NCI-H1105 treated with DMSO at 0.1 percent for 48 hours (cell line): ENCODE measurements at regions not wholly inside any gene's neighbourhood (a gene's known extent, or its start where the extent isn't known, plus 50 kb on each side); places are given as distances from the start of the nearest gene placed in this dataset.
"Not testable (repeated sequence)": the region's sequence is repeated elsewhere in the genome, so short reads cannot be mapped to it uniquely, and the experiment has no call there.

Experiments
- DNase-seq: peaks from one replicate; lab custom pipeline; 2025; lab: John Stamatoyannopoulos, UW

DNA sequence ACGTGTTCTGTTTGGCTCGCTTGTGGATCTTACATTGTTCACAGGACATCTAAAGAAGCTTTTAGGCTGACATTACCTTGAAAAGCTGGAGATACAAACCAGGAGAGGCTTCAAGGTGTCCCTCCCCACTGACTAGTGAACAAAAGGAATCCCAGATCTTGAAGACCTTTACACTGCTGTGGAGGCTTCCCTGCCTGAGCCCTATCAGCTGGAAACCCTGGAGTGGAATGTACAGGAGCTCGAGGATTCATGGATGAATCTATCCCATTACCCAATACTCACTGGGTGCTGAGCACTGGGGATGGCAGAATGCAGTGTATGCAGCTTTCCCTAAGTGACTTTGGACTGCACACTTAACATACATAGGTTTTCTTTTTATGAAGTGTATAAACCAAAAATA, 82.3 kb upstream of the MFGE8 start:
- DNase-seq, result no peak

DNA sequence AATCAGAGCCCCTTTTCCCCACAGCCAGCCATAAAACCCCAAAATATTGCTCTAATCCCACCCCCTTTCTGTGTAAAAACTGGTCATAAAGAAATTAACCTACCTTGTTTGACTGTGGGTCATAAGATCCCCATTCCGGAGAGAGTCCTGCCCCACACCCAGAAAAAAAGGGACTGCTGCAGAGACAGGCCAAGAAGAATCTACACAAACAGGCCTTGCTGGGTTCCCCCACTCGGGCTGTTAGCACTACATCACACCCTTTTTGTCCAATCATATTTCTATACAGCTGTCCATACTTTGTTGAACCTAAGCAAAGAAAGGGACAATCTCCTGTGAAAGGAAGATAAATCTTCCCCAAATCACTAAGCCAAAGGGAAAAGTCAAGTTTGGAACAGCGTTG, 84.4 kb upstream of the MFGE8 start:
- no peak for DNase-seq

DNA sequence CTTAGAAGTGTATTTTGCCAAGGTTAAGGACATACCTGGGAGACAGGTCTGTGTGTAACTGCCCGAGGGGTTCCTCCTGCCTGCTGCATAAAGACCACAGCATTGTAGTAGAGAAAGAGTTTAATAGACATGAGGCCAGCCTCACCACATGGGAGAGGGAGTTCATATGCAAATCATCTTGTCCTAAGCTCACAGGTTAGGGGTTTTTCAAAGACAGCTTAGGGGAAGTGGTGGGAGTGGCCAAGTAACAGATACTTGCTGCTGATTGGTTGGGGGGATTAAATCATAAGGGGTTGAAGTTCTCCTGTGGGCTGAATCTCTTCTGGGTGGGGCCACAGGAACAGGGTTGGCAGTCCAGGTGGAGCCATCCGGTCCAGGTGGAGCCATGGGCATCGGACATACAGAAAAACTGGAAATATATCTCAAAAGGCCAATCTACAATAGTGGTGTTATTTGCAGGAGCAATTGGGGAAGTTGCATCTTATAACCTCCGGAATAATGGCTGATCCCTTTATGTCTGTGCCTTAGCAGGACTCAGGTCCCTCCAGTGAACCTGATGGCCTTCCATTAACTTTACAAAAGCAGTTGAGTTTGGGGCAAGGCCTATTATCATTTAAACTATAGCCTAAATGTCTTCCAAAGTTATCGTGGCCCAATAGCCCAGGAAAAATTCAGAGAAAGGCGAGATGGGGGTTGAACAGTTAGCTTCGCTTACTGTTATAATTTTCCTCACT, 86.0 kb upstream of the MFGE8 start:
- DNase-seq, result no peak

DNA sequence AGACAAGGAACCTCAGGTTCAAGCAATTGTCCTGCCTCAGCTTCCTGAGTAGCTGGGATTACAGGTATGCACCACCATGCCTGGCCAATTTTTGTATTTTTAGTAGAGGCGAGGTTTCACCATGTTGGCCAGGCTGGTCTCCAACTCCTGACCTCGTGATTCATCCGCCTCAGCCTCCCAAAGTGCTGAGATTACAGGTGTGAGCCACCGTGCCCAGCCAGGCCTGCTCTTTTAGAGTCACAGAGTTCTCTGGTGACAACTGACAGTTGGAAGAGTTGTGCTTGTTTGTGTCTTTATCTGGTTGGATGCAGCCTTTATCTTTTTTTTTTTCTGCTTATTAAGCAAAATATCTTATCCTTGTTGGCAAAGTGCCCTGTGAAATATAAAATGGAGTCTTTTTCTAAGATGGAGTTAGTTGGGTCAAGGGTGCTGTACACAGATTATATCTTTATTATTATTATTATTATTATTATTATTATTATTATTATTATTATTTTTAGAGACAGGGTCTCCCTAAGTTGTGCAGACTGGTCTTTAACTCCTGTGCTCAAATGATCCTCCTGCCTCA, 86.5 kb upstream of the ABHD2 start:
- not testable (repeated sequence) for DNase-seq

DNA sequence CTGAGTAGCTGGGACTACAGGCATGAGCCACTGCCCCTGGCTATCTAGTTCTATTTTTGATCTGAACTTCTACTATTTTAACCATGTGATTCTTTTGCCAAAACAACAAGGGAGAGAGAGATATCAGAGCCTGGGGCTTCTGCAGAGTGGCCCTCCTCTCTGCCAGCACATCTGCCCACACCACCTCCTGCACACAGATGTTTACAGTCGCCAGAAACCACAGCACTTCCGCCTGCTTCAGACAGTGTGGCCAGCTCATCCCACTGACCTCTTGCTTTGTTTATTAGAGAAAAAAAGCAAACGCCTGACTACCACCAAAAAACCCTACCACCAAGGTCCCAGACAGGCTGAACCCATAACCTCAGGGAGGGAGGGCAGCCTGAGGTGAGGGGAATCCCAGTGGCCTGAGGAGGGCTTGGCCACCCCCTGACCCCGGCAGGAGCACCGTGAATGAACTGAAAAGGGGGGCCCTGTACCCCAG, 85.9 kb upstream of the ABHD2 start:
- DNase-seq, result no peak

DNA sequence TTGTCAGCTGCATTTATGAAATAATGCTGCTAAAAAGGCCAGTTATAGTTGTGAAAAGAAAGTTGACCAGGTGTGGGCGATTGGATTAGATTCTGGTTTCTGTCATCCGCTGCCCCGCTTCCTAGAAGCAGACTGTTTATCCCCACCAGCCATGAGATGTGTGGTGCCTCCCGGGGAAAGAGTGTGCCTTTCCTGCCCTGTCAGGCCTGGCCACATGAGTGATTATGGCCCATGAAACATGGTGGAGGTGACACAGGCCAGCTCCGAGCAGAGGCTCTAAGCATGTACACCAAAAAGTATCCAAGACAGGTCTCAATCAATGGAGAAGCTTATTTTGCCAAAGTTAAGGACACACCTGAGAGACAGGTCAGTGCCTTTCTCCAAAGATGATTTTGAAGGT, 85.4 kb upstream of the ABHD2 start:
- DNase-seq, result no peak

DNA sequence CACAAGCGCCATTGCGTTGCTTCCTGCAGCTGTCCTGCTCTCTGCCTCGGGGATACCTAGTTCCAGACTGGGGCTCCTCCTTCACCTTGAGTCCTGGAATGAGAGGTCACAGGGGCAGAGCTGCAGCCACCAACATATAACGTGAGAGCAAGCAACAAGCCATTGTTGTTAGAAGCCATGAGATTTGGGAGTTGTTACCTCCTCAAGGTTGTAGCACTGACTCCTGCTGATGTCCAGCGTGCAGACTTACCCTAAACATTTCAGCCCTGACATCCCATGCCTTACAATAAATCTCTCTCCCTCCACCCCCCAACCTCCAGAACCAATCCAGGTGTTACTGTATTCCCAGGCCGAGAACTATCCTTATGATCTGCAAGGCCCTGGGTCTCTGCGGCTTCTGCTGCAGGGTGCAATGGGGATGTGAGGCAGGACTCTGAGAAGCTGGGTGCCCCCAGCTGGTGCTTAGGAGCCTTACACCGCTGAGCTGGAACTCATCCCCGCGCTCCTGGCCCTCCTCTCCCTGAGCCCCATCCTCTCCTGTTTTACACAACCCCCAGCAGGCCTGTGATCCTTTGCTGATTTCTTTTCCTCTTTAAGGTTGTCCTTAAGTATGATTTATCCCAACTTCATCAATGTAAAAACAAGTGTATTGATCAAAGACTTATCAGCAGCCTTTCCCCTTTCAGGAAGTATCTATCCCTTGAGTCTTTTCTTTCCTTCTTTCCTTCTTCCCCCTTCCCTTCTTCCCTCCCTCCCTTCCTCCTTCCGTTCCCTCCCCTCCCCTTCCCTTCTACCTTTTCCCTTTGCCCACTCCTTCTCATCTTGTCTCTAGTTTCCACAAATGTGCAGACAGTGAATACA, 84.2 kb upstream of the ABHD2 start:
- DNase-seq, result no peak

DNA sequence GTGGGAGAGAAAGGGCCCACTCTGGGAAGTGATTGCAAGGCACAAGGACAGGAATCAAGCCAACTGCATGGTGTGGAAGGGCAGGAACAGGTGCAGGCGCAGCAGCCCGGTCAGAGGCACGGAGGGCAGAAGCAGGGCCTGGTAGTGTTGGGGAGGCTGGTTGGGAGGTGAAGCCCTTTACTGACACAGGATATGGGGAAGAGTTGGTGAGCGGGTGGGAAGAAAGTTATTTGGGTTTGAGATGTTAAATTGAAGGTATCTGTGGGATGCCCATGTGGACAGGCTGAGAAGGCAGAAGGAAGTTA, 83.6 kb upstream of the ABHD2 start:
- no peak for DNase-seq

DNA sequence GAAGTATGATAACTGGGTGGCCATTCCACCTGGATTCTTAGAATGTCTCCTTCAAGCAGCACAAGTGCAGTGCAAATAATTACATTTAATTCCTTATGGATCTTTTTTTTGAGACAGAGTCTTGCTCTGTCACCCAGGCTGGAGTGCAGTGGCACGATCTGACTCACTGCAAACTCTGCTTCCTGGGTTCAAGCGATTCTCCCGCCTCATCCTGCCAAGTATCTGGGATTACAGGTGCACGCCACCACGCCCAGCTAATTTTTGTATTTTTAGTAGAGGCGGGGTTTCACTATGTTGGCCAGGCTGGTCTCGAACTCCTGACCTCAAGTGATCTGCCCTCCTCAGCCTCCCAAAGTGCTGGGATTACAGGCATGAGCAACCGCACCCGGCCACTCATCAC, 80.7 kb upstream of the ABHD2 start:
- DNase-seq, result not testable (repeated sequence)

DNA sequence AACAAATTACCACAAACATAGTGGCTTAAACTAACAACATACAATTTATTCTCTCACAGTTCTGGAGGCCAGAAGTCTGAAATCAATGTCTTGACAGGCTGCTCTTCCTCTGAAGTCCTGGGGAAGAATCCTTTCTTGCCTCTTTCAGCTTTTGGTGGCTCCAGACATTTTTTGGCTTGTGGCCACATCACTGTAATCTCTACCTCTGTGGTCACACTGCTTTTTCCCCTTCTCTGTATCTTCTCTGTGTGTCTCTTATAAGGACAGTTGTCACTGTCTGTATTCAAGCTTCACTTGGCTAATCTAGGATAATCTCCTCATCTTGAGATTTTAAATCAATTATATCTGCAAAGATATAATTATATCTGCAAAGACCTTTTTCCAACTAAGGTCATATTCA, 80.3 kb upstream of the ABHD2 start:
- no peak for DNase-seq

DNA sequence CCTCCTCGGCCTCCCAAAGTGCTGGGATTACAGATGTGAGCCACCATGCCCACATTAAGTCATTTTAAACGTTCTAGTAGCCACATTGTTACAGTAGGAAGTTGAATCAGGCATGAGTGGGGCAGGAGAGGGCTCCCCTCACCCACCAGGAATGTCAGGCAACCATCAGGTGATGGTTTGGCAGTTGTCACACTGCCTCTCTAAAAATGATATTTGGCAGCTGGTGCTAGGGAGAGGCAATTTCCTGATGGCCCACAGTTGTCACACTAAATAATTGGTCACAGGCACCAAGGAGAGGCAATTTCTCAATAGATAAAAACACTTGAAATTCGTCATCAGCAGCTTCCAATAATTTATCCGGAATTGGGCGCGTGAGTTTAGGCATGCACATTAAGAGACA, 79.2 kb upstream of the ABHD2 start:
- no peak for DNase-seq

DNA sequence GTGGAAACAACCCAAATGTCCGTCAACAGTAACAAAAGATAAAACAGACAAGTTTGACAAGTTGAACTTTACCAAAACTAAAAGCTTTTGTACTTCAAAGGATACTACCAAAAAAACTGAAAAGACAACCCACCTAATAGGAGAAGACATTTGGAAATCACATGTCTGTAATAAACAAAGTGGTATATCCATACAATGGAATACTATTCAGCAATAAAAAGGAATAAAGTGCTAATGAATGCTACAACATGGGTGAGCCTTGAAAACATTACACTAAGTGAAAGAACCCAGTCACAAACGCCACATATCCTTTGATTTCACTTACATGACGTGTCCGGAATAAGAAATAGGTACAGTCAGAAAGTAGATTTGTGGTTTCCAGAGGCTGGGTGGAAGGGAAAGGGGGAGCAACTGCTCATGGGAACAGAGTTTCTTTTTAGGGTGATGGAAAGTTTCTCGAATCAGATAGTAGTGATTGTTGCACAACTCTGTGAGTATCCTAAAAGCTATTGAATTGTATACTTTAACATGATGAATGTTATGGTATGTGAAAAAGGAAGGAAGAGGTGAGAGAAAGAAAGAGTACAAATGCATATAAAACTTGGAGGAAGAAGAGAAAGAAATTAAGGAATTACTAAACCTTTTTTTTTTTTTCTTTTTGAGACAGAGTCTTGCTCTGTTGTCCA, 72.7 kb upstream of the ABHD2 start:
- no peak for DNase-seq

DNA sequence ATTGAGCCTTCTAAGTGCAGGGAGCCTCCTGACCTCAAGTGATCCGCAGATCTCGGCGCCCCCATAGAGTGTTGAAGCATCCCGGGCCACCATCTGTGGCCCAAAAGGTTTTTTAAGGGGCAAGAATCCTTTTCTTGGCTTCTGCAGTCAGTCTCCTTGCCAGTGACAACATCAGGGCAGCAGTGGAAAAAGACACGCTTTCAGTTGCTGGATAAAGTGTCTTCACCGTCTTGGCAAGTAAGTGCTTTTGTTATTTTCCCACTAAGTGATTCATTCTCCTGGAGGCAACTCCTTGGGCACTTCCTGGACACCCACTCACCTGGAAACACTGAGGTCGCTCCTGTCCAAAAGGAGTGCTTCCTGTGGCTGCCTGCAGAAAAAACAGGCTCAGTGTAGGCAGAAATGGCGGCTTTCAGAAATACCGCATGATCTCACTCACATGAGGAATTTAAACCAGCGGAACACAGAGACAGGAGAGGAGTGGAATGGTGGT, 71.7 kb upstream of the ABHD2 start:
- no peak for DNase-seq

DNA sequence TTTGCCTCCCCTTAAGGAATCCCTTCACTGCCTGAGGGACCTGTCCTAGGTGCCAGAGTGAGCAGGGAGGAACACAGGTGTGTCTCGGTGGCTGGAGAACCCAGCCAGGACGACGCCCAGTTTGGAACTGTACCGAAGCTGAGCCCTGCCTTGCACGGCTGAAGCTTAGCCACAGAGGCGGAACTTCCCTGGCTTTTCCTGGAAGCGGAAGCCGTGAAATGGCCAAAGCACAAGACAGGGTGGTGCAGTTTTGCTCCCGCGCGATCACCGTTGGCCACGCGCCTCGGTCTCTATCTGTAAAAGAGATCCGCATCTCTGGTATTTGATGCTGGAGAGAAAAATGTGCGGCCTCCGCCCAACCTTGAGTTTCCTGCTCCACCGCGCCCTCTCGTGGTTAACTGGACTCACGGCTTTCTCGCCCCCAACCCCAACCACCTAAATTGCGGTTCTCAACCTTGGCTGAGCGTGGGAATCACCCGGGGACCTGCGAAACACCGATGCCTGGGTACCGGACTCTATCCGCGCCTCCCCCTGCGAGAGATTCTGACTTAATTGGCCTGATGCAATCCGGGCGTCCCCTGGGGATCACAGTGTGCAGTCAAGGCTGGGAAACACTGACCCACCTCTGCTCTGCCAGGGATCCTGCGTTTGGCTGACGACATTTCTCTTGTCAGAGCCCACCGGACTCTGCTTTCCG, 70.7 kb upstream of the ABHD2 start:
- peak; percentile 54 for DNase-seq

DNA sequence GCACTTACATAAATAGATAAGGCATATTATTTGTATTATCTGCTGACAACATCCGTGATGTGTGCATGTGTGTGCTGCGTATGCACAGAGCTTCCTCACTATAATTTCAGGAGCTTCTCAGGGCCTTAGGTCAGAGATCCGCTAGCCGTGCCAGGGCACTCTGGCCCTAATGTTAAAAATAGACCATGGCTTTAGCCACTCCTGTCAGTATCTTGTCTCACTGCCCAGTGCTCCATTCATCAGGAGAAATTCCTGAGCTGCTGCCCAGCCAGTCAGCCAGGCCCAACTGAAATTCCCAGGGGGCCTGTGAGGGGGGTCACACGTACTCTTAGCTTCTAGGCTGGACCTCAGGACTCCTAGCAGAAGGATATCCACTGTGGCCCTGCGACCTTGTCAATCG, 70.0 kb upstream of the ABHD2 start:
- no peak for DNase-seq

DNA sequence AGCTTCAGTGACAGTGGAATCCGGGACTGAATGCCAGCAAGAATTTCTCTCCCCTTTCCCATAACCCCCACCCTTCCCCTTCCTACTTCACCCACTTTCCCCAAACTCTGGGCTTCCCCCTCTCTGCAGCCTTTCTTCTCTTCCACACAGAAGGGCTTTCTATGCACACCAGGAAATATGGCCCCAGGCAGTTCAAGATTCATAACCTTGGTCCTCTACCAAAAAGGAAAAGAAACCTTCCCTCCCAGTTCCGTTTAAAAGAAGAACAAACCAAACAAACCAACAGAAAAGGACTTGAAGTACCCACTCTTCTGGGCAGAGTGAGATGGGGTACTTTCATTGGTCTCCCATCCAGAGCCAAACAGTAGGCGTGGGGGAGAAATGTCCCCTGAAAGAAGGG, 68.8 kb upstream of the ABHD2 start:
- no peak for DNase-seq

DNA sequence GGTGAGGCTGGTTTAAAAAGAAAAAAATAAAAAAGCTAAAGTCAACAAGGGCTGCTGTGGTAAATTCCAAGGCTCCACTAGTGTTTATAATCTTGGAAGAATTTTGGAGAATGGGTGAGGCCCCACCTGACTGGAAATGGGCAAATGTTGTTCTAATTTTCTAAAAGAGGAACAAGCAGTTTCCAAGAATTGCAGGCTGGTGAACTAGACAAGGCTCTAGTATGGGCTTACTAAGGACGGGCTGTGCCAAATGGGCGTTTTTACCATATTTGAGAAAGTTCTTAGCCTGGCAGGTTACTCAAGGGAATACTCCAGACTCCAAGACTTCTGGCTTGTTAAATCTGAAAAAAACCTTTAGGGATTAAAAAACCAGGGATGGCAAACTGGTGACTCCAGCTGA, 67.0 kb upstream of the ABHD2 start:
- no peak for DNase-seq

DNA sequence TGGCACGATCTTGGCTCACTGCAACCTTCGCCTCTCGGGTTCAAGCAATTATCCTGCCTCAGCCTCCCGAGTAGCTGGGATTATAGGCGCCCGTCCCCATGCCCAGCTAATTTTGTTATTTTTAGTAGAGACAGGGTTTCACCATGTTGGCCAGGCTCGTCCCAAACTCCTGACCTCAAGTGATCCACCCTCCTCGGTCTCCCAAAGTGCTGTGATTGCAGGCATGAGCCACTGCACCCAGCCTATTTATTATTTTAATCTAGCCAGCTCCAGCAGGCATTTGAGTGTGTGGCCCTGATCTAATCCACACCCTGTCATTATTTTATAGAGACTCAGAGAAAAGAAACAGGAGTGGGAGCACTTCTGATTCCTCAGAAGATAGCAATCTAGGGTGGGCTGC, 66.4 kb upstream of the ABHD2 start:
- DNase-seq, result not testable (repeated sequence)

DNA sequence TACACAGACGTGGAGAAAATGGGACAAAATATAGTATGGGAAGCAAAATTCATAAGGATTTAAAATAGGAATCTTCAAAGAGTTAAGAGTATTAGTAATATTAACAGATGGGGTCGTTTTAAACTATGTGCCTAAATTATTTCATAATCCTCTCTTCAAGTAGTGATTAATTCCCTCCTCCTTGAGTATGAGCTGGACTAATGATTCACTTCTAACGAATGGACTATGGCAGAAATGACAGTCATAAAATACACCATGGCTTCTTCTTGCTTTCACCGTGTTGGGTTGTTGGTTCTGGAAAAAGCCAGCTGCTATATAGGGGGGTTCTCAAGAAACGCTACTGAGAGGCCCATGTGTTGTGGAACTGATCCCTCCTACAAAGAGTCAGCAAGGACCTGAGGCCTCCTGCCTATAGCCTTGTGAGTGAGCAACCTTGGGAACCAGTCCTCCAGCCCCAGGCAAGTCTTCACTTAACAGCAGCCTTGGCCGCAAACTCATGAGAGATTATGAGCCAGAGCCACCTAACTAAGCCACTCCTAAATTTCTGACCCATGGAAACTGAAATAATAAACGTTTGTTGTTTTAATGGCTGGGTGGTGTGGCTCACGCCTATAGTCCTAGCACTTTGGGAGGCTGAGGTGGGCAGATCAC, 64.8 kb upstream of the ABHD2 start:
- DNase-seq, result no peak

DNA sequence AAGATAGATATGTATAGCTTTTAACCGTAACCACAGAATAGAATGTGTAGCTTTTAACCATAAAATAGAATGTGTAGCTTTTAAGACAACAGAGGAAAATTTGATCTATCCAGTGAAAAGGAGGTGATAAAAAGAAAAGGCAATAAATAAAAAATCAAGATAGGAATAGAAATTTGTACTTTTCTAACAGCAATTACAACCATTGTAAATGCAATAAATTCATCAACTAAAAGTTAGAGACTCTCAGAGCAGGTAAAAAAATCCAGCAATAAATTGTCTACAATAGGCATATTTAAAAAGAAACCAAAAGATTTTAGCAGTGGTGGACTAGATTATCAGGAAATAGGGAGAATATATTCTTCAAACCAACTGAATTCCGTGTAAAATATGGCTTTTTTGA, 63.8 kb upstream of the ABHD2 start:
- DNase-seq, result no peak

DNA sequence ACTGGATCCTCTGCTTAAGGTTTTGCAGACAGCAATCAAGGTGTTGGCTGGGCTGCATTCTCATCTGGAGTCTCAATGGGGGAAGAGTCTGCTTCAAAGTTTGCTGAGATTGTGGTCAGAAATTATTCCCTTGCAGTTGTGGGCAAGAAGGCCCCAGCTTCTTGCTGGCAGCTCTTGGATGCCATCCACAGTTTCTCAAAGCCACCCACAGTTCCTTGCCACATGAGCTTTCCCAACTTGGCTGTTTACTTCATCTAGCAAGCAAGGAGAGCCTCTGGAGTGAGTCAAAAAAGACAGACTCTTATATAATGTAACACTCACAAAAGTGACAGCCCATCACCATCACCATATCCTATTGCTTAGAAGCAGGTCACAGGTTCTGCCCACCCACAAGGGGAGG, 62.1 kb upstream of the ABHD2 start:
- DNase-seq, result no peak
